Stimulated activated CD8-positive, alpha-beta memory T cell treated with anti-CD3 and anti-CD28 coated beads, Interleukin-15, amount 100 ng/mL, for 1 hour (primary cell): ENCODE measurements at regions not wholly inside any gene's neighbourhood (a gene's known extent, or its start where the extent isn't known, plus 50 kb on each side); places are given as distances from the start of the nearest gene placed in this dataset.
"Not testable (repeated sequence)": the region's sequence is repeated elsewhere in the genome, so short reads cannot be mapped to it uniquely, and the experiment has no call there.

Experiments used
- DNase-seq: peaks from one replicate; pipeline ENCODE4 v3.0.0-alpha.2; 2020; ENCODE audit warnings: low read depth

GRCh38 chr6:5896476-5897200 lies 110.1 kb downstream of the NRN1 start:
- DNase-seq = no peak

- DNase-seq = no peak
Measured at GRCh38 chr6:5894357-5894756, 112.4 kb downstream of the NRN1 start.

GRCh38 chr6:5893295-5893694 lies 113.4 kb downstream of the NRN1 start:
- no peak for DNase-seq

DNA sequence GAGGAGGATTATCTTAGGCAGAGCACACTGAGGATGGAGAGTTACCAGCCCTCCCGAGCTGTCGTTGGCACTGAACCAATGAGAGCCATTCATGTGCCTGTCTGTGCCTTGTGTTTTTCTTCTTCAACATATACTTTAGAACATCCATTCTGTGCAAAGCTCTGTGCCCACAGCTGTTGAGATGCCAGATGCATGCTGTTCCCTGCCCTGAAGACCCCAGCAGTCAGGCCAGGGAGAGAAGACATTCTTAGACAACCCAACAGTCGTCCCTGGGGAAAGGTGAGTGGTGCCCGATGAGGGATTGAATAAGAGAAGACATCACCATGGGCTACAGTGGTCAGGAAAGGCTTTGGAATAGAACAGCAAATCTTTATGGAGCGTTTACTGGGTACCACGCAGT lies 114.1 kb downstream of the NRN1 start:
- no peak for DNase-seq

GRCh38 chr6:5878792-5879191 lies 127.9 kb downstream of the NRN1 start:
- no peak for DNase-seq

- no peak for DNase-seq
Measured at GRCh38 chr6:5876076-5876475, 130.6 kb downstream of the NRN1 start.

GRCh38 chr6:5873976-5874375 lies 132.7 kb downstream of the NRN1 start:
- not testable (repeated sequence) for DNase-seq

GRCh38 chr6:5871296-5871695 lies 135.4 kb downstream of the NRN1 start:
- DNase-seq = no peak

DNA sequence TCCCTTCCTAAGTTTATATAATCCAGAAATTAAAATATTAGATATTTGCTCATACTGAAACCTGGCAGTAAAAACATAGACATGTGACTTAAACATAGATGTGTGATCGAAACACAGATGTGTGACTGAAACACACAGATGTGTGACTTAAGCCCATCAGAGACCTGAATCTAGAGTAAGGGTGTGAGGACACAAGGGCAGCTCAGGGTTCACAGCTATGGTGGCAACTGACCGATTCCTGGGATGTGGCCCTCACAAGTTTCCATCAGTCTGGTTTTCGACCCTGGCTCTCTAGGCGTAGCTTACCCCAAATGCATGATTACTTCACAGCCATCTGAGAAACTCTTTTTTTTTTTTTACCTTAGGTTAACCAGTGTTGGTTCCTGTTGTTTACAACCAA lies 137.0 kb downstream of the NRN1 start:
- no peak for DNase-seq

GRCh38 chr6:5869261-5869660 lies 137.5 kb downstream of the NRN1 start:
- DNase-seq = no peak

DNA sequence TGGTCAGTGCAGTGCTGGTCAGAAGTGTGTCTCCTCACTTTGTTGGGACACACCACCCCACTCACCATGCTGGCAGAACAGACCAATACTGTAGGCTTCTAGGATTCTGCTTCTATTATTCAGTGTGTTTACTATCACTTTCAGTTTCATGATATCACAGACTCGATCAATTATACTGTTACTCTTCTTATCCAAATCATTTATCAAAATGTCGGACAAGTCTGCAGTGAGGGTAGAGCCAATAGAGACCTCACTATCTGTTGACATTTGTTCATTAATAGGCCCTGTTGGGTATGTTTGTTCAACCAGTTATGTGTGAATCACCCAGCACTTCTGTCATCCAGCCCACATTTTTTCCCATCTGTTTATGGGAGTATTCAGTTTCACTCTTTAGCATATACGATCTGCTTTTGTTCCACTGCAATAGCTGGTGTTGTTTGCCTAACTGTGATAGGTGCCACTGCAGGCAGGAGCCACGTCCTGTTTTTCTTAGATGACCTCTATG lies 140.1 kb downstream of the NRN1 start:
- DNase-seq = no peak

GRCh38 chr6:5865506-5866031 lies 141.2 kb downstream of the NRN1 start:
- DNase-seq = no peak

DNA sequence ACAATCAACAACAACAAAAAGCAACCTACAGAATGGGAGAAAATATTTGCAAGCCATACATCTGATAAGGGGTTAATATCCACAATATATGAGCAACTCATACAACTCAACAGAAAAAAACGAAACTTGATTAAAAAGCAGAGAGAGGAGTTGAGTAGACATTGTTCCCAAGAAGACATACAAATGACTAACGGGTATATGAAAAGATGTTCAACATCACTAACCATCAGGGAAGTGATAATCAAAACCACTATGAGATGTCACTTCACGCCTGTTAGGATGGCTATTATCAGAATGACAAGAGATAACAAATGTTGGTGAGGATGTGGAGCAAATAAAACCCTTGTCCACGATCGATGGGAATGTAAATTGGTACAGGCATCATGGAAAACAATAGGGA lies 145.9 kb downstream of the NRN1 start:
- no peak for DNase-seq

GRCh38 chr6:5855787-5856470 lies 150.8 kb downstream of the NRN1 start:
- DNase-seq = no peak

DNA sequence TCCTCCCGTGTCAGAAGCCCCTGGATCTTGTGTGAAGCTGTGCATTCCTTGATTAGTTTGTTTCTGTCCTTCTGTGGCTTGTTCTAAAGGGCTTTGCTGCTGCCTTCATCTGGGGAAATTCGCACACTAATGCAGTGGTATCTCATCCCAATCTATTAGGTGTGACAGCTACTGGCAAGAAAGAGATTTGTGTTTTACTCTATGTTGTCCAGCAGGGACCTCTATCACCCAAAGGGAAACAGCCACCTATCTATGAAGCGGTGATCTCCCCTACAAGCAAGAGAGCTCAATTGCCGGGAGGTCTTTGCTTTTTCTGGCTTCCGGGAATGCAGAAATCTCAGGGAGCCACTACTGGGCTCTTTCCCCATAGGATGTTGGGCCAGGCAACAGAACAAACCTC lies 151.8 kb downstream of the NRN1 start:
- no peak for DNase-seq

DNA sequence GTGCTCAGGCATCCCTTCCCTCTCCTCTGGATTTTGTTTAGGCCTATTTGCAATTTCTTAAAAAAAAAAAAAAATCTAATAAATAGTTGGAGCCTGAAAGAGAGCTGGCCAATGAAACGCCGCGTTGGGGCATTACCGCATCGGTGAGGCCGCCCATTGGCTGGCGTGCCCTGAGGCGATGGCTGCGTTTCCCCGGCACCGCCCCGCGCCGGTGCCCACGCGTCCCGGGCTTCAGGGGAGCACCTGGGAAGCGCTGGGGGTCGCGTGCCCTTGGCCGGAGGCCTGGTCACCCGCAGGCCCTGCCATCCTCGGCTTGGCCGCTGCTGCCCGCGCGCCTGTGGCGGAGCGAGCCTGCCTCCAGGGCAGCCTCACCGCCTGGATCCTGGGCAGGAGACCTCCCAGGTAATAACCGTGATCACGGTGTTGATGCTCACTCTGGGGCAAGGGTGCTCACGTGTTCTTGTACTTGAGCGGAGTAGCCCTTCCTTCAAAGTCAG lies 155.4 kb downstream of the NRN1 start:
- peak; percentile 32 for DNase-seq

DNA sequence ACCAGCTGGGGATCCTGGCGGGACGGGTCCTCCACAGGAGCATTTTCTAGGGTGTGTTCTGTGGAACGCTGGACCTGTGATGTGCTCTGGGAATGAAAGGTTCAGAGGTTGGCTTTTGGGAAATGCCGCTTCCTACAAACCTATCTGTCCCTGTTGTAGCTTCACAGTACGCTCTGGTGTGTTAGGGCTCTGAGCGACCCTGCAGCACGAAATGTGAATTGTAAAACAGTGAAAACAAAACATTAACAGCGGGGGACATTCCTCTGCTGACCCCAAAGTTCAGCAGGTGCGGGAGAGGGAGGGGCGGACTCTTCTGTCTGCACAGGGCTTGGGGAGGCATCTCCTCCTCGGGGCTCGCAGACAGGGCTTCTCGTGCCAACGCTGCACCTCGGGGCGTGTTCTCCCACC lies 155.9 kb downstream of the NRN1 start:
- no peak for DNase-seq

DNA sequence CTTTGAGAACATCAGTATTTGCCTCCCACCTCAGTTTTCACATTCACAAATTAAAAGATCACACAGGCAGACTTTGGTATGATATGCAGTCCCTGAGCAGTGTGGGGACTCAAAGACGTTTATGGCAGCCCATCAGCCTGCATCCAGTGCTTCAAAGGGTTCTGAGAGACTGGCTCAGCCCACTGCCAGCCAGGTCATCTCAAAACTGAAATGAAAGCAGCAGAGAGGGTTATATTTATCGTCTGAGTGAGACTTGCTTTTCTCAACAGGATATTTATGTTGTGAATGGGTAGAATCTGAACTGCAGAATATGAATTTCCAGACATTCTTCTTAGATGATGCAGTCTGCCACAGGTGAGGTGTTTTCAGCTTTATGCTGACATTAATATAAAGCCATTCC lies 159.8 kb downstream of the NRN1 start:
- no peak for DNase-seq

DNA sequence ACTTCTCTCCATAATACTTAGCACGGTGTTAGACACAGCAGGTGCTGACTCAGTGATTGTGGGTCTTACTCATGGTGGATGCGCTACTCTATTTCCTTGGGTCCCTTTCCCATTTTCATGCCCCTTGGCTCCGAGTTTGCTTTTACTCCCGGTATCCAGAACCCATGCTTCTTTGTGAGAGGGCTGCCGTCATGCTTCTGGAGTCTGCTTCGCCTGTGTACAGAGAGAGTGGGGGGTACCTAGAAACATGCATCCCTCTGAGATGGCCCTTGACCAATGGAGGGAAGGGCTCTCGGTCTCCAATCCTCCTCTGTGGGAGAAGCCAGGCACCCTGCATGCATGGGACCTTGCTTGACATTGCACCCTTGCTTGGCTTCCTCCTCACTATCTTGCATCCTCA lies 160.4 kb downstream of the NRN1 start:
- DNase-seq = no peak

DNA sequence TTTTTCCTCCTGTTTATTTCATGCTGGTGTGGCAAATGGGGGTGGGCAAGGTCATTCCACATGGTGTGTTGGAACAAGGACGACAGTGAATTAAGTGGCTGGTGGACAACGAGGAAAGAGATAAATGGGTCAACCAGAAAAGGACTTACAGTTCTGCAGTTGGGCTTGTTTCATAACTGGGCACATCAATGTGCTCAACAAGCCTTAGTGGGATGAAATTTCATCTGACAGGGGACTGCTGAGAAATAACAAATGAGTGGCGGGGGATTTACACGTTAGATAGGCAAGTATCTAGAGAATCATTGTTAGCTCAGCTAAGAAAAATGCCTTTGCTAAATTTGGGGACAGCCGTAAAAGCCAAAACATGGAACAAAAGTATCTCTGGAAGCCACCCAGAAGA lies 163.6 kb downstream of the NRN1 start:
- DNase-seq = no peak

- DNase-seq = no peak
Measured at GRCh38 chr6:5840734-5841390, 165.9 kb downstream of the NRN1 start.

GRCh38 chr6:5838656-5839396 lies 167.9 kb downstream of the NRN1 start:
- DNase-seq = no peak
